ENCODE measurements at regions not wholly inside any gene's neighbourhood (a gene's known extent, or its start where the extent isn't known, plus 50 kb on each side); places are given as distances from the start of the nearest gene placed in this dataset.

DNA sequence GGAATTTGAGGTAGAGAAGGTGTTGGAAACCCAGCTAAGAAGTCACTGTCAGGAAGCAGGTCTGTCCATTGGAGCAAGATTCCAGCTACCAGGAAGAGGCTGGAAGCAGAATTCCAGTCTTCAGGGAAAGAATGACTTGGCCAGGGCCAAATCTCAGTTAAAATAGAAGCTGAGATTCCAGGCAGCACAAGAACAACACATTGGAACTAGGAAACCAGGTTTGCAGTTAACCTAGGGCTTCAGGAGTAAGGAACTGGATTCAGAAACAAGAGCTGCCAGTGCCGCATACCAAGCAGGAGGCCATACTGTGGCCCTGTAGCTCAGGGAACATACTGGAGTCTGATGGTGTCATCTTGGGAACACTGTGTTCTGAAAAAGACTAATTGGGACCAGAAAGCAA is 73.7 kb upstream of the FUCA2 start:
- Mint-ChIP-seq H3K27me3 (no peaks in the 10 kb centered on the region), H3K27ac (no peak overlapping the region), H3K4me3 (no peak overlapping the region), H3K36me3 (ENCODE audit: low read depth) (peaks cover 7% of the 10 kb centered on the region), H3K9me3 (peaks cover 16% of the 10 kb centered on the region), H3K4me1 (ENCODE audit: low read depth) (peaks cover 10% of the 10 kb centered on the region)
- intact Hi-C loops (cut with micrococcal nuclease) = no loop called here

DNA sequence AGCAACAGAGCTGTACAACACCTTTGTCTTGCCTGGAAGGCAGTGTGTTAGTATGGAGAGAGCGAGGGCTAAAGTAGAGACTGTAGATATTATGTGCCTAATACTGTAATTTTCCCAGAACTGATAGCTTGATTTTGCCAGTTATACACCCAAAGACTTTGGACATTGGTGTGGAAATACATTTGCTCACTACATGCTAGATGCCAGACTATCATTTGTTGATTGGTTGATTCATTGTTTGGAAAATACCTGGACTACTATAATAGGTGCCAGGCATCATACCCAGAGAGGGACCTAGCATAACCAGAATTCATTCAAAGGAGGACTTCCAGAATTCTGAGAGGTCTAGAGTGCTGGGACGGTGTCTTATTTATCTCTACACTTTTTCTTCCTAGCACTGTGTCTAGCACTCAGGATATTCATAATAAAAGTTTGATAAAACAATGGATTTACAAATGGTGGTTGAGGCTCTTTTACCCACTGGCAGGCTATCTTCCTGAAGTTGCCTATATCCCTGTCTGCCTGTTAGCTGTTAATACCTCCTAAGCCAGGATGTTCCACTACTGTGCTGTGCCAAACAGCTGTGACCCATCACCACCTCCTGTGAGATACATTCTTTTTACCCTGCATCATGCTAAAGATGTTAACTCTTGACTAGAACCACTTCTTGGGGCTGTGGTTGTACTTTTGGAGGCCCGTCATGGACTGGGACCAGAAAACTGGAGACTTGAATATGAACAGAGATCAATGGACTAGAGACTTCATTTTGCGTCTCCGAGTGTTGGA is 72.2 kb upstream of the FUCA2 start:
- Mint-ChIP-seq H3K4me1 (ENCODE audit: low read depth) (peaks cover 6% of the 10 kb centered on the region), H3K4me3 (no peak overlapping the region), H3K27me3 (no peaks in the 10 kb centered on the region), H3K9me3 (peaks cover 7% of the 10 kb centered on the region), H3K36me3 (ENCODE audit: low read depth) (peaks cover 8% of the 10 kb centered on the region), H3K27ac (no peak overlapping the region)
- intact Hi-C loops (cut with micrococcal nuclease) = no loop called here

DNA sequence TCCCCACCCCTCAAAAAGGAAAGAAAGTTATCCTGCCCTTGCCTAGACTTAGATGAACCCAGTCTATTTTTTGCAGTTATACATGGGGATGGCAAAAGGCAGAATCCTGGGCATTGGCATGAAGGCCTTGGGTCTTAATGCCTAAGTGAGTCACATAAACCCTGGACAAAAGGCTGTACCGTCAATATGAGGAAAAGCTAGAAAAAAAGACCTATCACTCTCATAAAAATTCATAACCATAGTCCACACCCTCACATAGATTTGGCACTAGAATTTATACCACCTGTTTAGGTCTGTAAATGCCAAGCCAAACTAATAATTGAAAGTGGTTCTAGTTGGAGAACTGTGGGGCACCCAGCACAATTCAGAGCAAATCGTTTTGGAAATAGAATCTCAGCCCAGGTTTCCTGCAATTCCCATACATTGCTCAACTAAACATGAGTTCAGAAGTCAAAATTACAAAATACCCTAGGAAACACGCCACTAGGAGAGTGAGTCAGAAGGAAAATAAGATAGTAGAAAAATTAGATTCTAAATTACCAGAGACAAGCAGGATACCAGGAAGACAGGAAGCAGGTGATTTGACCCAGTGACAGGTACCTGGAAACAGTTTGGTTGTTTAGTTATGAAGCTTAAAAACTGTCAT is 70.4 kb upstream of the FUCA2 start:
- Mint-ChIP-seq H3K9me3 (no peaks in the 10 kb centered on the region), H3K4me3 (no peak overlapping the region), H3K27ac (no peak overlapping the region), H3K4me1 (ENCODE audit: low read depth) (peaks cover 21% of the 10 kb centered on the region), H3K36me3 (ENCODE audit: low read depth) (peaks cover 8% of the 10 kb centered on the region), H3K27me3 (no peaks in the 10 kb centered on the region)
- intact Hi-C loops (cut with micrococcal nuclease) = no loop called here

DNA sequence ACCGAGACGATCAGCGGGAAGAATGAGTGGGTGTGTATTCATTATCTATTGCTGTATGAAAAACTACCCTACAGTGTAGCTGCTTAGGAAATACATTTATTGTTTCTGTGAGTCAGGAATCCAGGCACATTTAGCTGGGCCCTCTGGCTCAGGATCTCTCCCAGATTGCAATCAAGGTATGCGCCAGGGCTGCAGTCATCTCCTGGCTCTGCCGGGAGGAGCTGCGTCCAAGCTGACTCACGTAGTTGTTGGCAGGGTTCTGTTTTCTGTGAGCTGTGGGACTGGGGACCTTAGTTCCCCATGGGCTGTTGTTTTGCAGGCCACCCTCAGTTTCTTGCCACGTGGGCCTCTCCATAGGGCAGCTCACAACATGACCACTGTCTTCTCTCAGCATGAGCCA is 68.2 kb upstream of the FUCA2 start:
- peaks cover 8% of the 10 kb centered on the region for H3K36me3 Mint-ChIP-seq (ENCODE audit: low read depth)
- no peak overlapping the region for H3K27ac Mint-ChIP-seq
- H3K4me1 Mint-ChIP-seq (ENCODE audit: low read depth) = peaks cover 25% of the 10 kb centered on the region
- H3K4me3 Mint-ChIP-seq = no peak overlapping the region
- H3K27me3 Mint-ChIP-seq = no peaks in the 10 kb centered on the region
- H3K9me3 Mint-ChIP-seq = no peaks in the 10 kb centered on the region
- intact Hi-C loops (cut with micrococcal nuclease) = loop anchor here (5.0 kb wide), 1 partner anchor 363 kb away; no protein-coding TSS in a partner anchor

DNA sequence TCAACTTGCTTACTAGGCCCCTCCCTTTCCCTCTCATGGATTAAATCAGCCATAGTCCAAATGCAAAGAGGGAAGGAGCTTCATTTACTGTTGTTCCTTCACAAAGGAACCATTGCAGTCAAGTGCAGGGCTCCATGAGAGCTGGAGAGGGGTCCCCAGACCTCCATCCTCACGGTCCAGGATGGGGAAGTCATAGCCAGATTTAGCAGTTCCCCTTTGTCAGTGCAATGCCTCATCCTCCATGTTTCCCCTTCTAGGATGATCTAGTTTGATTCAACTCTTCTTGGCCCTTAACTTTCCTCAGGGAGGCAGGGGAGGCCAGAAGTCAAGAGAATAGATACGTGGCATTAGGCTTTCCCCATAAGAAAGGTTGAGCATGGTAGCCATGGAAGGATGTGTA is 66.5 kb upstream of the FUCA2 start:
- H3K27ac Mint-ChIP-seq = no peak overlapping the region
- H3K4me1 Mint-ChIP-seq (ENCODE audit: low read depth) = peaks cover 32% of the 10 kb centered on the region
- peaks cover 8% of the 10 kb centered on the region for H3K36me3 Mint-ChIP-seq (ENCODE audit: low read depth)
- no peak overlapping the region for H3K4me3 Mint-ChIP-seq
- H3K27me3 Mint-ChIP-seq = no peaks in the 10 kb centered on the region
- intact Hi-C loops (cut with micrococcal nuclease) = loop anchor here (5.0 kb wide), 1 partner anchor 364 kb away; no protein-coding TSS in a partner anchor
- H3K9me3 Mint-ChIP-seq = no peaks in the 10 kb centered on the region

DNA sequence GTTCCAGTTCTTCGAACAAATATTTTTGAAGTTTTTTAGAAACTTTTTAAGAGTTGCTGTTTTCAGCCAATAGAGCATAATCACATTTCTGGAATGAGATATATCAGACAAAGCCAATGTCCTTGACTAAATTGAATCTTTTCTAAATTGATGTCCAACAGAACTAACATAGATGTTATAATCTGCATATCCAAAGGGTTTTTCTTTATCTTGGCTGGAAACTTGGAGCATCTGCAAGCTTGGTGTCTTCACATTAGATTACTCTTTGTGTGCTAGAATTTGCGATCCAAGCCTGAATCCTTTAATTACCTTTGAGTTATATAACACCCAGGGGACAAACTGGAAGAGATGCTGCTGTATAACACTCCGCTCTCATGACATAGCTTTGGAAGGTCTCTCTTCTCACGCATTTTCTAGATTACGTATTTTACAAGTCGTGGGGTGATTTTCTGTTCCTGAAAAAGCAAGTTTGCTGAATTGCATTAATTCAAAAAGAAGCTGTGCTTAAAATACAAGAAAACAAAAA is 64.4 kb upstream of the FUCA2 start:
- intact Hi-C loops (cut with micrococcal nuclease) = loop anchor here (1.0 to 5.0 kb wide), 3 partner anchors 366 to 519 kb away; partner anchors contain the start of gene SF3B5
- Mint-ChIP-seq H3K4me1 (ENCODE audit: low read depth) (peaks cover 26% of the 10 kb centered on the region), H3K36me3 (ENCODE audit: low read depth) (peaks cover 8% of the 10 kb centered on the region), H3K27me3 (no peaks in the 10 kb centered on the region), H3K27ac (peak overlapping the region; percentile 57), H3K9me3 (no peaks in the 10 kb centered on the region), H3K4me3 (no peak overlapping the region)

DNA sequence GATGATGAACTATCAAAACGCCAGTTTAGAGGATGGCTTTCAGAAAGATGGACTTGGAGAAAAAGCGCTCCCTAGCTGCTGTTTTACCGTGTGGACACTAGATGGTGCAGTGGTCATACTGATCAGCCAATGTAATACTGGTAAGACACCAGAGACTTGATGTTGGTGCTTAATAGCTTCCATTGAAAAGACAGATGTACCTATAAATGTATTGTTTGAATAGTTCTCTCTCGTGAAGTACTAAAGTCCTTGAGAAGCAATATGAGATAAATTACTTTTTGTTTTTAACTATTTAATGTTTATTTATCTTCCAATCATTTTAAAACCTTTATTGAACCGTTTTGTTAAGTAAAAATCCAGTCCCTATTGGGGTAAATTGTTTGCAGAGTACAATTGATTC is 63.9 kb upstream of the FUCA2 start:
- H3K27ac Mint-ChIP-seq = no peak overlapping the region
- peaks cover 8% of the 10 kb centered on the region for H3K36me3 Mint-ChIP-seq (ENCODE audit: low read depth)
- no peaks in the 10 kb centered on the region for H3K9me3 Mint-ChIP-seq
- intact Hi-C loops (cut with micrococcal nuclease) = loop anchor here (1.0 to 5.0 kb wide), 3 partner anchors 367 to 520 kb away; partner anchors contain the start of gene SF3B5
- no peaks in the 10 kb centered on the region for H3K27me3 Mint-ChIP-seq
- H3K4me1 Mint-ChIP-seq (ENCODE audit: low read depth) = peaks cover 26% of the 10 kb centered on the region
- H3K4me3 Mint-ChIP-seq = no peak overlapping the region

DNA sequence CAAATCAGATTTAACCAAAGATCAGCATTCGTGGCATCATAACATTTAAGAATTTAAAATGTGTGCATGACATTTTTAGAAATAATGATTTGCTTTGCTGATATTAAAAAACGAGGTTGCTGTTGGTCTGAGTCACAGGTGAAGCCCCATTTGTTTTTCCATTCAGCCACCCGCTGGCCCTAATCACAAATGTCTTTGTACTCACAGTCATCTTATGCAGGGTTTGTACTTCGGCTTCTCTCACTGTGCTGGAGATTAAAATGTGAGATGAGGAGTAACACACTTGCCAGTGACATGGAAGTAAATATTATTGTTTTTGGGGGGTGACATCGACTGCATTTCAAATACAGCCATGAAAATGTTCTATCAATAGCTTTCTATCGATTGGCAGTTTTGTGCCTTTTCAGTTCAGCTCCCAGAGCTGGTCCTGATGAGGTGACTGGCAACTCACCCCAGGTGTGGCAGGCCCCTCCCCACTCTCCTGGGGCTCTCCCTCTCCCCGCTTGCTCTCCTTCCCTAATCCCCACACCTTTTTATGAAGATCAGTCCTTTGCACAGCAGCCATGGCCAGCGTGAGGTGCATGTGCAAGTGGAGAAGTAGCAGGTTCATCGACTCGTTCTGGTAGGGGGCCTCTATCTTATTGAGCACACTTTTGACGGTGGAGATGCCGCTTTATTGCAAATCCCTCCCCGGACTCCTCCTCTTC is 58.8 kb upstream of the FUCA2 start:
- H3K4me3 Mint-ChIP-seq = no peak overlapping the region
- peaks cover 29% of the 10 kb centered on the region for H3K4me1 Mint-ChIP-seq (ENCODE audit: low read depth)
- no peaks in the 10 kb centered on the region for H3K27me3 Mint-ChIP-seq
- no peaks in the 10 kb centered on the region for H3K9me3 Mint-ChIP-seq
- intact Hi-C loops (cut with micrococcal nuclease) = no loop called here
- H3K36me3 Mint-ChIP-seq (ENCODE audit: low read depth) = peaks cover 5% of the 10 kb centered on the region
- no peak overlapping the region for H3K27ac Mint-ChIP-seq

DNA sequence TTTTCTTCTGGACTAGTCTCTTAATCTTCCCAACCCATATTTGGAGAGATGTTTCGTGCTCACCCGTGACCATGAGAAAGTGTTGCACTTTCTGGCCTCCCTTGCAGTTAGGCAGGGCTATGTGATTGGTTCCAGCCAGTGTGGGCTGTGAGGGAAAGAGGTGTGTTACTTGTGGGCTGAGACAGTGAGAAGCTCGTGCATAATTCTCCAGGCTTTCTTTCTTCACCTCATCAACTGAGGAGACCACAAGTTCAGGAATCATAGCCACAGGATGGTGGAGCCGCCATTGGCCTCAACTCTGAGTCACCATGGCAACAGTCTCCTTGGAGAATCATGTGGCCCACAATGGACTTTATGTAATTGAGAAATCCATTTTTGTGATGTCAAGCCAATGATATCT is 57.5 kb upstream of the FUCA2 start:
- Mint-ChIP-seq H3K4me1 (ENCODE audit: low read depth) (peaks cover 28% of the 10 kb centered on the region), H3K9me3 (no peaks in the 10 kb centered on the region), H3K36me3 (ENCODE audit: low read depth) (peaks cover 8% of the 10 kb centered on the region), H3K27ac (no peak overlapping the region), H3K27me3 (no peaks in the 10 kb centered on the region), H3K4me3 (no peak overlapping the region)
- intact Hi-C loops (cut with micrococcal nuclease) = no loop called here

DNA sequence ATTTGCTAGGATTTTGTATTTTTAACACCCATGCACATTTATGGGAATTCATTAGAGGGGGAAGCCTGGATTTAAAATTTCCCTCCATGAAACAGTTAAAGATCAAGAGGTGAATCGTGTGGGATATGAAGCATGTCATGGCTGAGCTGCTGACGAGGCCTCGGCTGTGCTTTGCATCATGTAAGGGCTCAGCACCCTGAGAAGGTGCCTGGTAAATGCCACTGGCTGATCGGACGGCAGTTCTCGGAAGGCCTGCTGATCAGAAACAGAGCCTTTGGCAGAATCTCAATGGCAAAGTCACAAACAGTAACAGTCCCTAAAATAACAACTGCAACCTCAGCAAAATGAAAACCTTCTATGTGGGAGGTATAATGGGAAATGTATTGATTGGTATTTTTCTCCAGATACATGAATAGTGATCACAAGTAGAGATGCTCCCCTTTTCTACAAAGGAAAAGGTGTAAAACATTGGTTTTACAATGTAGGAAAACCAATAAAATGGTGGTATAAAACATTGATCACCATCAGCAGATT is 53.0 kb upstream of the FUCA2 start:
- H3K36me3 Mint-ChIP-seq (ENCODE audit: low read depth) = peaks cover 27% of the 10 kb centered on the region
- no peak overlapping the region for H3K27ac Mint-ChIP-seq
- H3K4me3 Mint-ChIP-seq = no peak overlapping the region
- no peaks in the 10 kb centered on the region for H3K27me3 Mint-ChIP-seq
- intact Hi-C loops (cut with micrococcal nuclease) = no loop called here
- peaks cover 14% of the 10 kb centered on the region for H3K9me3 Mint-ChIP-seq
- H3K4me1 Mint-ChIP-seq (ENCODE audit: low read depth) = peaks cover 47% of the 10 kb centered on the region

DNA sequence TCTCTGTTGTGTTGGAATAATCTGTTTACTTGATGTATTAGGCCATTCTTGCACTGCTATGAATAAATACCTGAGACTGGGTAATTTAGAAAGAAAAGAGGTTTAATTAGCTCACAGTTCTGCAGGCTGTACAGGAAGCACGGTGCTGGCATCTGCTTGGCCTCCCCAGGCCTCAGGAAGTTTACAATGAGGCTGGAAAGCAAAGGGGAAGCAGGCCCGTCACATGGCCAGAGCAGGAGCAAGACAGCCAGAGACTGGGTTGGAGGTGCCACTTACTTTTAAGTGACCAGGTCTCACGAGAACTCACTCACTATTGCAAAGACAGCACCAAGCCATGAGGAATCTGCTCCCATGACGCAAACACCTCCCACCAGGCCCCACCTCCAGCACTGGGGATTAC is 50.6 kb upstream of the FUCA2 start:
- intact Hi-C loops (cut with micrococcal nuclease) = no loop called here
- H3K9me3 Mint-ChIP-seq = peaks cover 14% of the 10 kb centered on the region
- H3K4me3 Mint-ChIP-seq = no peak overlapping the region
- H3K36me3 Mint-ChIP-seq (ENCODE audit: low read depth) = peaks cover 34% of the 10 kb centered on the region
- no peaks in the 10 kb centered on the region for H3K27me3 Mint-ChIP-seq
- peaks cover 39% of the 10 kb centered on the region for H3K4me1 Mint-ChIP-seq (ENCODE audit: low read depth)
- H3K27ac Mint-ChIP-seq = peak overlapping the region; percentile 57
